ENCODE measurements at regions not wholly inside any gene's neighbourhood (a gene's known extent, or its start where the extent isn't known, plus 50 kb on each side); places are given as distances from the start of the nearest gene placed in this dataset.

- FAIRE-seq (no peak), DNase-seq (ENCODE audit: extremely low read depth in 1 of 4, low spot score in 3 of 4) (no peak), ATAC-seq (no peak)
- peaks cover 2 to 33% of the 10 kb centered on the region in 2 experiments; a peak in 4 of 5 replicates for H3K4me1 ChIP-seq (replicated peaks in 1 of 2; ENCODE audit: control insufficient read depth in 2 of 2, insufficient read depth in 2 of 2, low read length in 2 of 2)
- H3K27me3 ChIP-seq (ENCODE audit: control insufficient read depth in 2 of 2, insufficient read depth in 2 of 2, low read length in 2 of 2), result no peaks in the 10 kb centered on the region
- H3K4me2 ChIP-seq (ENCODE audit: insufficient read depth, low read length), result no peak overlapping the region
- H3K79me2 ChIP-seq (ENCODE audit: control insufficient read depth, insufficient read depth, low read length), result no peaks in the 10 kb centered on the region
- TF ChIP-seq XRCC4 (IDR thresholded peaks at IDR 0.05; ENCODE audit: extremely low read depth, insufficient read depth, insufficient read length) (no peak), CTBP1 (IDR thresholded peaks at IDR 0.05; ENCODE audit: borderline replicate concordance) (no peak), SRSF9 (IDR thresholded peaks at IDR 0.05; ENCODE audit: borderline replicate concordance, low read depth, low read length) (no peak), ZNF133 (CRISPR knock-in tag; IDR thresholded peaks at IDR 0.05) (no peak), JUNB (CRISPR knock-in tag; conservative IDR thresholded peaks at IDR 0.05) (no peak), TSC22D4 (tag; IDR thresholded peaks at IDR 0.05) (no peak), CTCFL (IDR thresholded peaks at IDR 0.05; ENCODE audit: borderline replicate concordance, insufficient read depth, low read depth, low read length, poor library complexity, severe bottlenecking) (no peak), RBM39 (optimal IDR thresholded peaks at IDR 0.05; ENCODE audit: low read depth, low read length) (no peak), MTF1 (CRISPR knock-in tag; IDR thresholded peaks at IDR 0.05; ENCODE audit: borderline replicate concordance) (no peak), SREBF1 (IDR thresholded peaks at IDR 0.05; ENCODE audit: borderline replicate concordance, low read depth, low read length) (no peak), FOXP1 (CRISPR knock-in tag; IDR thresholded peaks at IDR 0.05) (no peak), SMARCA4 (IDR thresholded peaks at IDR 0.05) (no peak), IRF9 (tag; IDR thresholded peaks at IDR 0.05) (no peak), ZNF24 (IDR thresholded peaks at IDR 0.05) (no peak), YY1 (IDR thresholded peaks at IDR 0.05; ENCODE audit: borderline replicate concordance in 1 of 3, control insufficient read depth in 1 of 3, extremely low read depth in 1 of 3, insufficient read depth in 3 of 3, insufficient read length in 1 of 3, insufficient replicate concordance in 2 of 3, low read depth in 1 of 3, low read length in 2 of 3) (no peak), RBM34 (IDR thresholded peaks at IDR 0.05; ENCODE audit: borderline replicate concordance, insufficient read depth, low read length) (no peak), SMARCA5 (IDR thresholded peaks at IDR 0.05) (no peak)
- in situ Hi-C loops (cut with MboI) (no loop called here), intact Hi-C loops (cut with micrococcal nuclease) (loop anchor here (5.0 to 10.0 kb wide), 2 partner anchors 263 to 311 kb away; no protein-coding TSS in a partner anchor)
- BruUV-seq (replicated peaks), result no TSS peak
- H3K9me3 ChIP-seq (replicated peaks; ENCODE audit: control insufficient read depth, insufficient read depth, low read depth, low read length), result no peaks in the 10 kb centered on the region
- H3K9me1 ChIP-seq (ENCODE audit: control insufficient read depth, insufficient read depth, low read length), result no peaks in the 10 kb centered on the region
- H2AFZ ChIP-seq (ENCODE audit: low read depth, low read length), result no peak overlapping the region
- no peaks in the 10 kb centered on the region for H4K20me1 ChIP-seq (replicated peaks; ENCODE audit: control insufficient read depth, insufficient read depth, low read length)
- H3K9ac ChIP-seq (ENCODE audit: insufficient read depth in 1 of 2, low read depth in 2 of 2, low read length in 2 of 2), result no peak overlapping the region
- no peak overlapping the region for H3K4me3 ChIP-seq
- ChIA-PET POLR2A (no interaction called here), CTCF (ENCODE audit: low intra/inter-chr PET ratio) (no interaction called here)
- no peaks in the 10 kb centered on the region; the same call in 2 of the 3 replicates for H3K36me3 ChIP-seq (ENCODE audit: control insufficient read depth, insufficient read depth, low read length)
- WGBS (ENCODE audit: insufficient coverage, low coverage, missing lambda C conversion rate), result 68% methylated on average over 4 of the region's 4 CpGs
- no peak overlapping the region for H3K27ac ChIP-seq (ENCODE audit: extremely low read depth, low read depth, low read length)
These were observed 344.1 kb upstream of the PRKCQ start for GRCh38 chr10:6924166-6924565.
